Left ventricle myocardium superior (tissue), 1 donor: ENCODE measurements at regions not wholly inside any gene's neighbourhood (a gene's known extent, or its start where the extent isn't known, plus 50 kb on each side); places are given as distances from the start of the nearest gene placed in this dataset.

Experiments
- ATAC-seq: fragments of 200-7000 bp; cut with Tn5 transposase; one replicate; pipeline ENCODE4 v1.9.1; 2020; ENCODE audit warnings: mild to moderate bottlenecking, moderate library complexity
- DNase-seq: peaks from one replicate; pipeline ENCODE4 v3.0.0-alpha.2; 2020
- intact Hi-C: fragments of 100-400 bp; cut with micrococcal nuclease; formaldehyde crosslinking; loops from one replicate; pipeline ENCODE4 v1.11.0; 2022
- donor health status: DM: no; HTN: yes; CAD: no; lungs with severe emphysema.

GRCh38 chr18:78928076-78928475, 51.5 kb upstream of the SALL3 start:
- ATAC-seq (no peak), DNase-seq (no peak)
- intact Hi-C loops: no loop called here

- ATAC-seq: no peak
- intact Hi-C loops: no loop called here
- DNase-seq: no peak
Observed at GRCh38 chr18:78929516-78929915, 50.1 kb upstream of the SALL3 start.
